Tibial nerve (tissue), 4 donors: ENCODE measurements at regions not wholly inside any gene's neighbourhood (a gene's known extent, or its start where the extent isn't known, plus 50 kb on each side); places are given as distances from the start of the nearest gene placed in this dataset.
A peak's percentile ranks its signal among the peaks of the same experiment; 100 is the strongest.
"Not testable (repeated sequence)": the region's sequence is repeated elsewhere in the genome, so short reads cannot be mapped to it uniquely, and the experiment has no call there.

Experiments used
- DNase-seq, 2 donors: peaks; one replicate each; pipeline ENCODE4 v3.0.0-alpha.2; 2019; ENCODE audit warnings: low spot score in 2 of 2
- H3K27ac ChIP-seq, 4 donors: fragments of 200-600 bp; sonication (generic) in 3 of 4; one replicate each; pipeline ENCODE4 v1.5.1; 2017 to 2019; ENCODE audit warnings: mild to moderate bottlenecking in 1 of 4
- H3K27me3 ChIP-seq, 2 donors: fragments of 200-600 bp; sonication (generic) in 1 of 2; one replicate each; pipeline versions ENCODE4 v1.5.1 to v1.6.0; 2017 to 2019
- H3K36me3 ChIP-seq, 3 donors: fragments of 200-600 bp; sonication (generic); one replicate each; pipeline ENCODE4 v1.5.1; 2018 to 2019
- H3K4me1 ChIP-seq, 4 donors: fragments of 200-600 bp; sonication (generic) in 3 of 4; one replicate each; pipeline ENCODE4 v1.5.1; 2017 to 2019
- H3K4me3 ChIP-seq, 4 donors: fragments of 200-600 bp; sonication (generic) in 3 of 4; one replicate each; pipeline ENCODE4 v1.5.1; 2017 to 2019; ENCODE audit warnings: mild to moderate bottlenecking in 1 of 4, moderate library complexity in 1 of 4
- H3K9me3 ChIP-seq, 4 donors: fragments of 200-600 bp; sonication (generic) in 3 of 4; one replicate each; pipeline ENCODE4 v1.5.1; 2017 to 2019
- CTCF ChIP-seq, 5 experiments: fragments of 200-600 bp in 3 of 5; fragments of 450-650 bp in 2 of 5; sonication (generic) in 3 of 5; IDR thresholded peaks; one replicate each; pipeline ENCODE4 v1.5.1; 2016 to 2019; ENCODE audit warnings: antibody characterized with exemption in 5 of 5, mild to moderate bottlenecking in 3 of 5, moderate library complexity in 2 of 5
- EP300 ChIP-seq, 2 donors: sonication (generic); formaldehyde crosslinking; IDR thresholded peaks; one replicate each; pipeline ENCODE4 v1.6.1; 2017; ENCODE audit warnings: antibody characterized with exemption in 2 of 2, mild to moderate bottlenecking in 1 of 2
- POLR2A ChIP-seq, 2 donors: fragments of 450-650 bp; IDR thresholded peaks; one replicate each; pipeline ENCODE4 v1.6.1; 2017; ENCODE audit warnings: antibody characterized with exemption in 2 of 2, mild to moderate bottlenecking in 2 of 2, moderate library complexity in 2 of 2
- WGBS, 2 donors: methylation state at CpG; one replicate each; pipeline ENCODE4 v1.1.5; 2018; 5-methylcytosine and 5-hydroxymethylcytosine counted together

DNA sequence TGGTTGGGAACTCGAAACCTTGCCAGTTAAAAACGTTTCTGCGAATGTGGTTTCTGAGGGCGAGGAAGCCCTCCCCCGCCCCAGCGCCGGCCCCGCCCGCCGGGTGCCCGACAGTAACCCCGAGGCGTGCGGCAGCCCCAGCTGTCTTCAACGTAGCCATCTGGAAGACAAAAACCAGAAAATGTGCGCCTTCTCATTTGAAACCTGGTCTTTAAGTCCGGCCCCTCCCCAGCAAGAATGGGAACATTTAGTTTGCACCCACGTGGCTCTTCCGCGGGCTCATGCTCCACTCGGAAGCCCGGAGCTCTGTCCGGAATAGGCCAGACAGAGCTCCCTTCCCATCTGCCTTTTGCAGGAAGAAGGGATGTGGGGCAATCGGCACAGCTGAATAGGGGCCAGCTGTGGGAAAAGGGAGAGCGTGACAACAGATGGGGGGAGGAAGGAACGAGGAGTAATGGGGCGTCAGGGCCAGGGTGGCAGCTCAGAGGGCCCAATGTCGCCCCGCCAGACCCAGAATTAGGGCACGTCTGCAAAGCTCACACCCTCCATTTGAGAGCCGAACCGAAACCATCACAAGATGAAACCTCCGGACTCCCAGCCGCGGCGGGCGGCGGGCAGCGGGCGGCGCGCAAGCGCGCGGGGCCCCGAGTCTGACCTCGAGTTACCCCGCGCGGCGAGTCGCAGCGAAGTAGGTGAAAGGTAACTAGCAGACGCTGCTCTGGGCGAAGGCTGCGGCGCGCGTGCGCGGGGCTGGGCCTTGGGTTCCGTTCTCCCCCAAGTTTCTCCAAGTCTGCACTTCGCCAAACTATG is 63.4 kb upstream of the ABCA1 start:
- Histone ChIP-seq H3K4me1 (peaks cover 0 to 47% (median 40%) of the 10 kb centered on the region in 4 donors), H3K27me3 (no peaks in the 10 kb centered on the region), H3K36me3 (no peaks in the 10 kb centered on the region), H3K27ac (peak overlapping the region; percentile 51 to 93 (median 86)), H3K4me3 (peak overlapping the region; percentile 53 to 68 (median 64)), H3K9me3 (no peaks in the 10 kb centered on the region)
- TF ChIP-seq CTCF (IDR thresholded peaks at IDR 0.05) (peak in 1 of 5 experiments; percentile 31), EP300 (IDR thresholded peaks at IDR 0.05) (peak in 1 of 2 donors; percentile 92), POLR2A (IDR thresholded peaks at IDR 0.05) (peak; percentile 16 to 43)
- WGBS, 2 donors, result 1 to 2% methylated on average over 24 to 63 of the region's 63 CpGs
- peak; percentile 78 to 82 for DNase-seq

DNA sequence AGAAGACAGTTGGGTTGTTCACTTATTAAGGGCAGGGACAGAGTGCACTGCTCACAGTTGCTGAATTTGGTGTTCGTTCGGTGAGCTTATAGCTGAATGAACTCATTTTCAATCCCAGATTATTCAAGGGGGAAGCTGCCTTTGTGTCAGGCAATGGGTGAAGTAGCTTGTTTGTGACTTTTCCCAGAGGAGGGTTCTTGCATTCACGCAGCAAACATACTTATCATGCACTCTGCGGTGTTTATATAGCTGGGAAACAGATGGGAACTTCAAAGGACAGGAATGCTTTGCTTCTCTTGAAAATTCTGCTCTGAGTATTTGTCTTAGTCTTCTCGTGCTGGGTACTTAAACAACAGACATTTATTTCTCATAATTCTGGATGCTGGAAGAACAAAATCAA is 64.7 kb upstream of the ABCA1 start:
- DNase-seq, result no peak

GRCh38 chr9:104993291-104993963 is 65.5 kb upstream of the ABCA1 start:
- peak overlapping the region; percentile 51 to 93 (median 86) for H3K27ac ChIP-seq
- H3K36me3 ChIP-seq, result no peaks in the 10 kb centered on the region
- TF ChIP-seq EP300 (IDR thresholded peaks at IDR 0.05) (peak; percentile 59 to 93), POLR2A (IDR thresholded peaks at IDR 0.05) (no peak)
- H3K4me1 ChIP-seq, result peaks cover 0 to 63% (median 47%) of the 10 kb centered on the region in 4 donors
- peak; percentile 65 to 76 for DNase-seq
- H3K27me3 ChIP-seq, result no peaks in the 10 kb centered on the region
- no peak overlapping the region for H3K4me3 ChIP-seq
- WGBS, 2 donors, result 12% methylated on average over 9 of the region's 9 CpGs
- no peaks in the 10 kb centered on the region for H3K9me3 ChIP-seq

More for the DNA sequence above, 64.7 kb upstream of the ABCA1 start:
- no peak overlapping the region for H3K4me3 ChIP-seq
- no peaks in the 10 kb centered on the region for H3K9me3 ChIP-seq
- WGBS, 2 donors, result 28 to 36% methylated on average over 5 of the region's 5 CpGs
- TF ChIP-seq EP300 (IDR thresholded peaks at IDR 0.05), result no peak
- no peak for TF ChIP-seq CTCF (IDR thresholded peaks at IDR 0.05)
- no peak for TF ChIP-seq POLR2A (IDR thresholded peaks at IDR 0.05)
- H3K27me3 ChIP-seq, result no peaks in the 10 kb centered on the region
- H3K27ac ChIP-seq, result peak overlapping the region; percentile 51 to 93 (median 86)
- H3K4me1 ChIP-seq, result peaks cover 0 to 56% (median 44%) of the 10 kb centered on the region in 4 donors
- H3K36me3 ChIP-seq, result no peaks in the 10 kb centered on the region

- WGBS, 2 donors, result 25 to 31% methylated on average over 2 of the region's 2 CpGs
- no peak for DNase-seq
- Histone ChIP-seq H3K27ac (peak overlapping the region in 2 of 4 donors; percentile 63 to 85), H3K36me3 (no peaks in the 10 kb centered on the region), H3K4me3 (no peak overlapping the region), H3K27me3 (no peaks in the 10 kb centered on the region), H3K9me3 (no peaks in the 10 kb centered on the region), H3K4me1 (peaks cover 0 to 38% (median 24%) of the 10 kb centered on the region in 4 donors)
- TF ChIP-seq POLR2A (IDR thresholded peaks at IDR 0.05) (no peak), CTCF (IDR thresholded peaks at IDR 0.05) (no peak), EP300 (IDR thresholded peaks at IDR 0.05) (no peak)
Measured at GRCh38 chr9:104997536-104997935, 69.6 kb upstream of the ABCA1 start.

- Histone ChIP-seq H3K27me3 (no peaks in the 10 kb centered on the region), H3K27ac (peak overlapping the region in 2 of 4 donors; percentile 61 to 85), H3K4me3 (no peak overlapping the region), H3K4me1 (peaks cover 0 to 22% (median 8%) of the 10 kb centered on the region in 4 donors), H3K9me3 (no peaks in the 10 kb centered on the region), H3K36me3 (no peaks in the 10 kb centered on the region)
- TF ChIP-seq POLR2A (IDR thresholded peaks at IDR 0.05), result no peak
- TF ChIP-seq EP300 (IDR thresholded peaks at IDR 0.05), result no peak
- no peak for TF ChIP-seq CTCF (IDR thresholded peaks at IDR 0.05)
- DNase-seq, result no peak
Measured at GRCh38 chr9:104999136-104999535, 71.2 kb upstream of the ABCA1 start.

- H3K4me1 ChIP-seq, result peaks cover 0 to 21% (median 7%) of the 10 kb centered on the region in 4 donors
- H3K27ac ChIP-seq, H3K9me3 ChIP-seq, H3K4me3 ChIP-seq, H3K36me3 ChIP-seq, DNase-seq, H3K27me3 ChIP-seq: not testable (repeated sequence)
- WGBS, 2 donors, result 95 to 98% methylated on average over 11 of the region's 11 CpGs
Measured at GRCh38 chr9:105000529-105000928, 72.6 kb upstream of the ABCA1 start.
